NCI-H2081 treated with DMSO at 0.1 percent for 48 hours (cell line): ENCODE measurements at regions not wholly inside any gene's neighbourhood (a gene's known extent, or its start where the extent isn't known, plus 50 kb on each side); places are given as distances from the start of the nearest gene placed in this dataset.

Source experiments
- DNase-seq: peaks from one replicate; lab custom pipeline; 2025; lab: John Stamatoyannopoulos, UW

DNA sequence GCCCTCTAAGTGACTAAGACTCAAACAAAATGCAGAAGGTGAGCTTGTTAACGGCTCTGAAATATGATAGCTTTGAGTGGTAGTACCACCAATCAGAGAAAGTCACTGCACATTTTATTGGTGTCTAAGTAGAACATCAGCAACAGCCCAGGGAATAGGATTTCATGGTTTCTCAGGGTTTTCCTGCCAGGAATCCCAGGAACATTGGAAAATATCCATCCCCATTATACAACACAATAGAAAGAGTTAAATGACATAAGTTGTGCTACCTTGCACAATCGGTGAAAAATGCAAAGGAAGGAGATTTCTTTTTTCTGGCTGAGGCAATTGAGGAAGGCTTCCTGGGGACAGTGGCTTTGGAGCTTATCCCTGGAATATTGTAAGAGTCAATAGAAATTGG is 283.1 kb downstream of the HLX start:
- DNase-seq, result no peak

DNA sequence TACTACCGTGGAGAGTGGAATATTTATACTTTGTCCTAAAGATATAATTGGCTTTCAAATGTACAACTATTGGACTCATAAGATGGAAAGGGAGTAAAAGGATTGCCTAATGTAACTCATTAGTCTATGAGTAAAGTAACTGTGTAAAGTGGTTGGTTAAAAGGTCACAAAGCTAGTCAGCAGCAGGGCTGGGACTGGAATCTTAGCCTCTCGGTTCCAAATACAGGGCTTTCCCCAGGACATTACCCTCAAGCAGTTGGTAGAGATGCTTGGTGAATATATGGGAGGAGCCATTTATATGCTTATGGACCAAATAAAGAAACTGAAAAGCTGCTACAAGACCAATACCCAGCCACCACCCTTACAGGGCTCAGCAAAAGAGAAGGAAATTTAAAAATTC is 283.7 kb downstream of the HLX start:
- no peak for DNase-seq

- no peak for DNase-seq
Measured at GRCh38 chr1:221164029-221164428, 284.8 kb downstream of the HLX start.

GRCh38 chr1:221164951-221165838 is 286.0 kb downstream of the HLX start:
- no peak for DNase-seq

- DNase-seq, result no peak
Measured at GRCh38 chr1:221165839-221166500, 286.7 kb downstream of the HLX start.

DNA sequence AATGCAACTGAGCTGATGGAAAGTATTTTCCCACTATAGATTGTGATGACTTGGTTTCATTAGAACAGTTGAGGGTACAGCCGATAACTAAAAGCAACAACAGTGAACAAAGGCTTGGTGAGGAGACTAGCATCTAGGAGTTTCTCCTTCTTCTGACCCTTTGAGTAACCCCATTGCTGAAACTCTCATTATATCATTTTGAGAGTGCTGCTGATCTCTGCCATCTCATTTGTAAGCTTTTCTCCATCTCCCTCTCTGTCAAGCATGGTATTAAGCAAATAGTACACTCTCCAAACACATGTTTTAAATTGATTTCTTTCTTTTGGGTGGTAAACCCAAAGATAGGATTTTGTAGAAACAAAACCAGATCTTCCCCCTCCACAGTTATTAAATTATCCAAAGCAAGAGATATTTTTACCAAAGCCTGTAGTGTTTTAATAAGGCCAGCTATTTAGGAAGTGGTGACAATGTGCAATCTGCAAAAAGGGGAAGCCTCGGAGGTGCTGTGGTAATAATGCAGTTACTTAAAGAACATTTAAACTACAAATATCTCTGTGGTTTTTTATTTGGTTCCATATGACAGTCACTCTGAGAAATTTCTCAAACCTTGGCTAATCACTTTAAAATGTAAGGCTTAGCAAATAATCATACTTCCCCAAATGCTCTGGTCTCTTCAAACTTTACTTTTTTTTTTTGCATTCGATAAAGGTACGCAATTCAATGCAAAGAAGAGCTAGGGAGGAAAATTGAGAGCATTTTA is 287.5 kb downstream of the HLX start:
- no peak for DNase-seq

GRCh38 chr1:221169447-221169889 is 290.2 kb downstream of the HLX start:
- no peak for DNase-seq

GRCh38 chr1:221170171-221170570 is 290.9 kb downstream of the HLX start:
- DNase-seq, result no peak

DNA sequence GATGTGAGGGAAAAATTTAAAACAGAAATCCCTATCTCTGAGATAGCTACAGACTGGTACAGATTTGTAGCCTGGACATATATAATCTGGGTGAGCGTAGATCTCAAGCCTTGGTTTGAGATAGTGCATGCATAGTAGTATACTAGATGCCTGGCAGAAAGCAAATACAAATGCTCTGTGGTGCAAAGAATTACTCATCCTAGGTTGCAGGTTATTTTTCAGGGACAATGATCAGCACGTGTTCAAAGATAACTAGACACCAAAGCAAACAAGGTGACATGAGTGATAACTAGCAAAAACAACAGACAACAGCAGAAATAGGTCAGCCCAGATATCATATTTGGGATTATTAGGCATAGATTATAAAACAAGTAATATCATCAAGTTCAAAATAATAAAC is 292.5 kb downstream of the HLX start:
- DNase-seq, result no peak

DNA sequence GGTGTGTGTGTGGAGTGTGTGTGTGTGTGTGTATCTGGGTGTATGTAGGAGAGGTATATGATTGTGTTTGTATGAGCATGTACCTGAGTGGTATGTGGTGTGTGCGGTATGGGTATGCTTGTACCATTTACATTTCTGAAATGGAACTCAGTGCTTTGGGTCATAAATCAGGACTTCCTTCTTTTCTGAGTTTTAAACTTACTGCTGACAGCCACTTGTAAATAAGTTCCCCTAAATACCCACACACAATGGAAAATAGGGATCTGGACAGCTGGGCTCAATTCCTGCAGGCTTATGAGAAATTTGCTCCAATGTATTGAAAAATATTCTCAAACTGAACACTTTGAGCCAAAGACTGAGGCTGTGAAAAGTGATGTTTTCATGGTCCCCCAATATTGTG is 293.6 kb downstream of the HLX start:
- no peak for DNase-seq

DNA sequence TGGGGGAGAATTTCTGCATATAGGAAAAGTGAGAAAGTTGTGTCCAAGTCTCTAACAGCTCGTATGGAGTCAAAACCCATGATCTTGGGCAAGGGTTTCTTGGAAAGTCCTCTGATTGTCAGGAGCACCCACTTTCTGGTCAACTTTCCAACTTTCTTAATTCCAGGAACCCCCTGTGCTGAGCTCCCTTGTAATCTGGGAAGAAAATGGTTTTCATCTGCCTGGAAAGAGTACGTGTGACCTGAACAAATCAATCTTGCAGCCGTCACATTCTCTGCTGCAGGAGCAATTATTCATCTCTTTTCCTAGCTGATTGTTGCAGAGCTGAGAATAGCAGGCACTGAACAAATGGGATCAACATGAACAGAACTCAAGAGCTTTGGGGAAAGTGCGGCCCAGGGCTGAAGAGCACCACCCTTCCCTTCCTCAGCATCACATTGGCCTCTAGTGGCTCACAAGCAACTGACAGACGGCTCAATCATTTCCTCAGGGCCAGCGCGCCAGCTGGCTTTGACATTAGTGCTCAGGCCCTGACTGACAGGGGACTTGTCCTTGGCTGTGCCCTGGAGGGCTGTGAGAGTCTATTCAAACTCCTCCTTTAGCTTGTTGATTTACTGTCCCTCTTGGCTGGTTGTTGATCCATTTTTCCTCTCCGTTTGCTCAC is 295.2 kb downstream of the HLX start:
- DNase-seq, result no peak

- no peak for DNase-seq
Measured at GRCh38 chr1:221175249-221175648, 296.0 kb downstream of the HLX start.

GRCh38 chr1:221180704-221181368 is 301.6 kb downstream of the HLX start:
- no peak for DNase-seq

GRCh38 chr1:221182791-221183533 is 303.7 kb downstream of the HLX start:
- DNase-seq, result no peak

GRCh38 chr1:221184131-221184794 is 305.0 kb downstream of the HLX start:
- DNase-seq, result no peak

- no peak for DNase-seq
Measured at GRCh38 chr1:221187174-221187573, 307.9 kb downstream of the HLX start.

- no peak for DNase-seq
Measured at GRCh38 chr1:221188458-221188857, 309.2 kb downstream of the HLX start.

DNA sequence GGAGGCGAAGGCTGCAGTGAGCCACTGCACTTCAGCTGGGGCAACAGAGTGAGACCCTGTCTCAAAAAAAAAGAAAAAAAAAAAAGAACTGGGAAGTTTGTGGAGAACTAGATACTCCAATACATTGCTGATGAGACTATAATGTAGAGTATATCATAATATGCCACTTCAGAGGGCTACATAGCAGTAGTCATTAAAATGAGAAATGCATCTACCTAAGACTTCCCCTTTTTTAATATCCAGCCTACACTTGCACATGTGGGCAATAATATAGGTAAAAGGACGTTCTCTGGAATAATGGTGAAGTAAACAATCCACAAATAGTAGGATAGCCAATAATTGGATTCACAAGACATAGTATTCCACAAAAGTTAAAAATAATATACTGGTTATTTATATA is 311.0 kb downstream of the HLX start:
- no peak for DNase-seq

DNA sequence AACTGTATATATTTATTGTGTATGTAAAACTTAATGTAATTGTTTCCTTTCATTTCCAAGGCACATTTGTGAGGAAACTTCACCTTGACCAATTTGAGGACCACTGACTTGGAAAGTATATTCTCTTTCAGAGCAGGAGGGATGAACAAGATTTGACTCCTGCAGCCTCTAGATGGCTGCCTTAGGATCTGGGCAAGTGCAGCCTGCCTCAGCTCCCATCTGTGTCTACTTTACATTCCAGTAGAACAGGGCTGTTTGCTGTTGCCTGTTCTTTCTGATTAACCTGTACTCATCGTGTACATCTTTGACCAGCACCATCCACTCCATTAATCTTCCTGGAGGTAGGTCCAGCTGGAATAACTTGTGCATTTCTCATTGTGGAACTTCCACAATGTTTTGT is 312.8 kb downstream of the HLX start:
- DNase-seq, result no peak

DNA sequence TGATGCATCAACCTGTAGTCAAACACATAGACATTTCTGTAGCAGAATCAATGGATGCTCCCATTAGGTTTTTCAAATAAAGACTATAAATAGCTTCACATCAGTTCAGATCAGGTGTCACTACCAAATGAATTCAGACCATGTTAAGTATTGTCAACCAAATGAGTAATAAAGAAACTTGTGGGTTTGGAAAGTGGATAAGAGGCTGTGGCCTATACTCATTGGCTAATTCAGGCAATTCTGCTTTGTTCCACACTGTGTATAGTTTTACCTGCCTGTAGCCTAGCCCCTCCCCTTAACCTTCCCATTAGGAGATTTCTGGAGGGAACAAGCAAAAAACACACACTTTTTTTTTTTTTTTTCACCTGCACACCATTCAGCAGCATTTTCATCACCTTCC is 321.2 kb downstream of the HLX start:
- DNase-seq, result no peak
